IPS-20b (cell line): ENCODE measurements at regions not wholly inside any gene's neighbourhood (a gene's known extent, or its start where the extent isn't known, plus 50 kb on each side); places are given as distances from the start of the nearest gene placed in this dataset.
"Not testable (repeated sequence)": the region's sequence is repeated elsewhere in the genome, so short reads cannot be mapped to it uniquely, and the experiment has no call there.

Experiments
- H3K27ac ChIP-seq: one replicate; pipeline ENCODE4 v1.5.1; 2013; ENCODE audit warnings: low read length
- H3K27me3 ChIP-seq: 2 replicates; pipeline ENCODE4 v1.6.1; 2013; ENCODE audit warnings: mild to moderate bottlenecking, low read length, inconsistent platforms; ENCODE audit not compliant: insufficient read depth
- H3K36me3 ChIP-seq: 2 replicates; pipeline ENCODE4 v1.6.1; 2013; ENCODE audit warnings: low read depth, mild to moderate bottlenecking, inconsistent platforms, low read length, moderate library complexity; ENCODE audit not compliant: insufficient read depth
- H3K4me1 ChIP-seq: 2 replicates; pipeline ENCODE4 v1.6.1; 2013; ENCODE audit warnings: mild to moderate bottlenecking, control low read depth, inconsistent platforms, low read length, moderate library complexity; ENCODE audit not compliant: insufficient read depth
- H3K4me3 ChIP-seq: 2 replicates; pipeline ENCODE4 v1.5.1; 2013; ENCODE audit warnings: mild to moderate bottlenecking, low read length, inconsistent platforms
- H3K9ac ChIP-seq: 2 replicates; pipeline ENCODE4 v1.6.1; 2013; ENCODE audit warnings: low read depth, mild to moderate bottlenecking, inconsistent platforms, low read length, moderate library complexity
- H3K9me3 ChIP-seq: 2 replicates; pipeline ENCODE4 v1.6.1; 2013; ENCODE audit warnings: mild to moderate bottlenecking, low read depth, low read length, inconsistent platforms; ENCODE audit not compliant: insufficient read depth

GRCh38 chr16:26802965-26803364 lies 263.8 kb upstream of the C16orf82 start:
- Histone ChIP-seq H3K4me1 (no peaks in the 10 kb centered on the region), H3K9ac (no peak overlapping the region), H3K27me3 (no peaks in the 10 kb centered on the region; the same call in 1 of the 2 replicates), H3K36me3 (no peaks in the 10 kb centered on the region), H3K4me3 (no peak overlapping the region), H3K27ac (no peak overlapping the region), H3K9me3 (no peaks in the 10 kb centered on the region)

GRCh38 chr16:26806657-26807056 lies 260.1 kb upstream of the C16orf82 start:
- no peaks in the 10 kb centered on the region for H3K36me3 ChIP-seq
- no peak overlapping the region for H3K4me3 ChIP-seq
- no peak overlapping the region for H3K27ac ChIP-seq
- H3K9me3 ChIP-seq, result no peaks in the 10 kb centered on the region
- no peaks in the 10 kb centered on the region for H3K4me1 ChIP-seq
- H3K27me3 ChIP-seq, result no peaks in the 10 kb centered on the region
- no peak overlapping the region for H3K9ac ChIP-seq

- H3K9me3 ChIP-seq, result peaks cover 9% of the 10 kb centered on the region
- H3K4me3 ChIP-seq, result no peak overlapping the region
- H3K27ac ChIP-seq, result no peak overlapping the region
- H3K36me3 ChIP-seq, result no peaks in the 10 kb centered on the region
- H3K4me1 ChIP-seq, result no peaks in the 10 kb centered on the region
- no peak overlapping the region for H3K9ac ChIP-seq
- H3K27me3 ChIP-seq, result no peaks in the 10 kb centered on the region
These were observed 257.3 kb upstream of the C16orf82 start for GRCh38 chr16:26809461-26809860.

GRCh38 chr16:26816266-26816665 lies 250.5 kb upstream of the C16orf82 start:
- Histone ChIP-seq H3K27me3 (no peaks in the 10 kb centered on the region; the same call in 1 of the 2 replicates), H3K27ac (no peak overlapping the region), H3K36me3 (no peaks in the 10 kb centered on the region), H3K9ac (no peak overlapping the region), H3K9me3 (peaks cover 9% of the 10 kb centered on the region), H3K4me1 (no peaks in the 10 kb centered on the region), H3K4me3 (no peak overlapping the region)

GRCh38 chr16:26816885-26817571 lies 249.7 kb upstream of the C16orf82 start:
- H3K9me3 ChIP-seq, result peaks cover 9% of the 10 kb centered on the region
- H3K4me3 ChIP-seq, result no peak overlapping the region
- no peaks in the 10 kb centered on the region for H3K36me3 ChIP-seq
- H3K27me3 ChIP-seq, result no peaks in the 10 kb centered on the region; the same call in 1 of the 2 replicates
- no peaks in the 10 kb centered on the region for H3K4me1 ChIP-seq
- H3K27ac ChIP-seq, result no peak overlapping the region
- H3K9ac ChIP-seq, result no peak overlapping the region

GRCh38 chr16:26818393-26818792 lies 248.3 kb upstream of the C16orf82 start:
- no peaks in the 10 kb centered on the region; the same call in 1 of the 2 replicates for H3K27me3 ChIP-seq

GRCh38 chr16:26824469-26824868 lies 242.3 kb upstream of the C16orf82 start:
- Histone ChIP-seq H3K4me1 (no peaks in the 10 kb centered on the region), H3K27me3 (no peaks in the 10 kb centered on the region; the same call in 1 of the 2 replicates), H3K36me3 (no peaks in the 10 kb centered on the region), H3K4me3 (no peak overlapping the region), H3K9ac (no peak overlapping the region), H3K9me3 (no peaks in the 10 kb centered on the region), H3K27ac (no peak overlapping the region)

More at GRCh38 chr16:26818393-26818792, 248.3 kb upstream of the C16orf82 start:
- Histone ChIP-seq H3K4me3 (no peak overlapping the region), H3K36me3 (no peaks in the 10 kb centered on the region), H3K9ac (no peak overlapping the region), H3K27ac (no peak overlapping the region), H3K4me1 (no peaks in the 10 kb centered on the region), H3K9me3 (peaks cover 1% of the 10 kb centered on the region)

- Histone ChIP-seq H3K36me3 (no peaks in the 10 kb centered on the region), H3K4me3 (no peak overlapping the region), H3K4me1 (no peaks in the 10 kb centered on the region), H3K27ac (no peak overlapping the region), H3K9ac (no peak overlapping the region), H3K9me3 (no peaks in the 10 kb centered on the region), H3K27me3 (no peaks in the 10 kb centered on the region)
These were observed 240.2 kb upstream of the C16orf82 start for GRCh38 chr16:26826500-26826899.

- Histone ChIP-seq H3K27me3 (no peaks in the 10 kb centered on the region), H3K36me3 (no peaks in the 10 kb centered on the region), H3K4me1 (no peaks in the 10 kb centered on the region), H3K4me3 (no peak overlapping the region), H3K27ac (no peak overlapping the region), H3K9me3 (no peaks in the 10 kb centered on the region), H3K9ac (no peak overlapping the region)
These were observed 239.3 kb upstream of the C16orf82 start for GRCh38 chr16:26827386-26827785.

GRCh38 chr16:26830428-26831127 lies 236.1 kb upstream of the C16orf82 start:
- no peak overlapping the region for H3K4me3 ChIP-seq
- H3K9ac ChIP-seq, result no peak overlapping the region
- H3K27ac ChIP-seq, result no peak overlapping the region
- no peaks in the 10 kb centered on the region for H3K36me3 ChIP-seq
- H3K27me3 ChIP-seq, result no peaks in the 10 kb centered on the region
- no peaks in the 10 kb centered on the region for H3K4me1 ChIP-seq
- no peaks in the 10 kb centered on the region for H3K9me3 ChIP-seq

- H3K27me3 ChIP-seq, H3K9ac ChIP-seq, H3K27ac ChIP-seq, H3K9me3 ChIP-seq, H3K4me3 ChIP-seq, H3K4me1 ChIP-seq, H3K36me3 ChIP-seq: not testable (repeated sequence)
These were observed 230.6 kb upstream of the C16orf82 start for GRCh38 chr16:26836114-26836513.

GRCh38 chr16:26838931-26839330 lies 227.8 kb upstream of the C16orf82 start:
- no peak overlapping the region for H3K4me3 ChIP-seq
- H3K4me1 ChIP-seq, result no peaks in the 10 kb centered on the region
- H3K9ac ChIP-seq, result no peak overlapping the region
- no peaks in the 10 kb centered on the region for H3K36me3 ChIP-seq
- H3K9me3 ChIP-seq, result no peaks in the 10 kb centered on the region; the same call in 1 of the 2 replicates
- no peak overlapping the region for H3K27ac ChIP-seq
- no peaks in the 10 kb centered on the region for H3K27me3 ChIP-seq
